ENCODE measurements at regions not wholly inside any gene's neighbourhood (a gene's known extent, or its start where the extent isn't known, plus 50 kb on each side); places are given as distances from the start of the nearest gene placed in this dataset.

DNA sequence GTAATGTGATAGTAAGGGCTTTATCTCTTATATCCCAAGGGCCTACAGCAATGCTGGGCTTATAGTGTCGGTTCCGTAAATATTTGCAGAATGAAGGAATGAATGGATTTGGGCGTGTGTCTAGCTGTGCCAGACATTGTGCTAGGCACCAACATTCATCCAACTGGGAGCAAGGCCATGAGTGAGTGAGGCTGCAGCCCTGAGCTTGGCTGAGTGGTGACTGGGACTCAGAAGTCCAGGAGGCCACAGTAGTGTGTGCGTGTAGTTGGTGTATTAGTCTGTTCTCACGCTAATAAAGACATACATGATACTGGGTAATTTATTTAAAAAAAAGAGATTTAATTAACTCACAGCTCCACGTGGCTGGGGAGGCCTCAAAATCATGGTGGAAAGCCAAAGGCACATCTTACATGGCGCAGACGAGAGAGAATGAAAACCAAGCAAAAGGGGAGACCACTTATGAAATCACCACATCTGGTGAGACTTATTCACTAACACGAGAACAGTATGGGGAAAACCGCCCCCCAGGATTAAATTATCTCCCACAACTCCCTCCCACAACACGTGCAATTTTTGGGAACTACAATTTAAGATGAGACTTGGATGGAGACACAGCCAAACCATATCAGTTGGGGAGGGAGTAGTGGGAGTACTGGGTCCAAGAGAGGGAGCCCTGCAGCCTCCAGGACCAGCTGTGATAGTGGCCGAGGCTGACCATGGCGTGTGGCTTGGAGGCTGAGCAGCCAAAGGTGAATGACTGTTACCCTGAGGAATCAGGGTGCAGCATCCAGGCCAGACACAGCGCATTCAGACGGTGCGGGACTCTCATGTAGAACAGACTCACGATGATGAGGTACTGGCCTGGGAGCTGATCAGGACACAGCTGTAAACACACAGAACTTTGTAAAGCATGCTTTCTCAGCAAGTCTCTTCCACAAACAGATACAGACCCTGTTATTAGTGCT lies 104.6 kb downstream of the TEX26 start:
- TF ChIP-seq, protein P1, sequence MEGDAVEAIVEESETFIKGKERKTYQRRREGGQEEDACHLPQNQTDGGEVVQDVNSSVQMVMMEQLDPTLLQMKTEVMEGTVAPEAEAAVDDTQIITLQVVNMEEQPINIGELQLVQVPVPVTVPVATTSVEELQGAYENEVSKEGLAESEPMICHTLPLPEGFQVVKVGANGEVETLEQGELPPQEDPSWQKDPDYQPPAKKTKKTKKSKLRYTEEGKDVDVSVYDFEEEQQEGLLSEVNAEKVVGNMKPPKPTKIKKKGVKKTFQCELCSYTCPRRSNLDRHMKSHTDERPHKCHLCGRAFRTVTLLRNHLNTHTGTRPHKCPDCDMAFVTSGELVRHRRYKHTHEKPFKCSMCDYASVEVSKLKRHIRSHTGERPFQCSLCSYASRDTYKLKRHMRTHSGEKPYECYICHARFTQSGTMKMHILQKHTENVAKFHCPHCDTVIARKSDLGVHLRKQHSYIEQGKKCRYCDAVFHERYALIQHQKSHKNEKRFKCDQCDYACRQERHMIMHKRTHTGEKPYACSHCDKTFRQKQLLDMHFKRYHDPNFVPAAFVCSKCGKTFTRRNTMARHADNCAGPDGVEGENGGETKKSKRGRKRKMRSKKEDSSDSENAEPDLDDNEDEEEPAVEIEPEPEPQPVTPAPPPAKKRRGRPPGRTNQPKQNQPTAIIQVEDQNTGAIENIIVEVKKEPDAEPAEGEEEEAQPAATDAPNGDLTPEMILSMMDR (IDR thresholded peaks at IDR 0.05): no peak
- no peak for TF ChIP-seq POLR2A (IDR thresholded peaks at IDR 0.05)

Data from esophagus squamous epithelium (tissue), 4 donors.